H9 (cell line): ENCODE measurements at regions not wholly inside any gene's neighbourhood (a gene's known extent, or its start where the extent isn't known, plus 50 kb on each side); places are given as distances from the start of the nearest gene placed in this dataset.

Source experiments
- DNase-seq: peaks from one replicate; pipeline ENCODE4 v3.0.0-alpha.2; 2017
- H2AFZ ChIP-seq: one replicate; pipeline ENCODE4 v1.6.1; 2013; ENCODE audit warnings: mild to moderate bottlenecking, low read length, control low read depth, moderate library complexity
- H2AK5ac ChIP-seq: 2 replicates; pipeline ENCODE4 v1.6.1; 2013; ENCODE audit warnings: low read length, control low read depth, mixed read lengths; ENCODE audit not compliant: insufficient read length
- H2BK120ac ChIP-seq: one replicate; pipeline ENCODE4 v1.6.1; 2013; ENCODE audit warnings: low read depth, mild to moderate bottlenecking, low read length, control low read depth, inconsistent platforms; ENCODE audit not compliant: poor library complexity, severe bottlenecking
- H2BK12ac ChIP-seq: 2 replicates; pipeline ENCODE4 v1.6.1; 2013; ENCODE audit warnings: low read length, control low read depth, mixed read lengths, low read depth; ENCODE audit not compliant: insufficient read length
- H2BK15ac ChIP-seq: 2 replicates; pipeline ENCODE4 v1.6.1; 2013; ENCODE audit warnings: low read depth, low read length, control low read depth
- H2BK20ac ChIP-seq: one replicate; pipeline ENCODE4 v1.6.1; 2013; ENCODE audit warnings: low read depth, mild to moderate bottlenecking, low read length, control low read depth, inconsistent platforms; ENCODE audit not compliant: poor library complexity, severe bottlenecking
- H2BK5ac ChIP-seq: 2 replicates; pipeline ENCODE4 v1.6.1; 2013; ENCODE audit warnings: low read length, control low read depth, mixed read lengths; ENCODE audit not compliant: insufficient read length
- H3K14ac ChIP-seq: 2 replicates; pipeline ENCODE4 v1.6.1; 2013; ENCODE audit warnings: low read length, control low read depth; ENCODE audit not compliant: insufficient read depth
- H3K18ac ChIP-seq: 2 replicates; pipeline ENCODE4 v1.6.1; 2013; ENCODE audit warnings: low read depth, mild to moderate bottlenecking, mixed read lengths, low read length, control low read depth; ENCODE audit not compliant: insufficient read length
- H3K23ac ChIP-seq: 2 replicates; pipeline ENCODE4 v1.6.1; 2013; ENCODE audit warnings: low read length, control low read depth, mixed read lengths, low read depth; ENCODE audit not compliant: insufficient read length
- H3K23me2 ChIP-seq: 2 replicates; pipeline ENCODE4 v1.6.1; 2013; ENCODE audit warnings: low read depth, mild to moderate bottlenecking, mixed read lengths, low read length, control low read depth; ENCODE audit not compliant: insufficient read length, poor library complexity, severe bottlenecking
- H3K27ac ChIP-seq: 2 replicates; pipeline ENCODE4 v1.5.1; 2013; ENCODE audit warnings: low read length, control low read depth, mixed read lengths, low read depth; ENCODE audit not compliant: insufficient read length
- H3K27me3 ChIP-seq: 2 replicates; pipeline ENCODE4 v1.6.1; 2013; ENCODE audit warnings: low read length, control low read depth, inconsistent platforms; ENCODE audit not compliant: insufficient read depth
- H3K4ac ChIP-seq: 2 replicates; pipeline ENCODE4 v1.6.1; 2013; ENCODE audit warnings: low read depth, mild to moderate bottlenecking, control low read depth, inconsistent platforms, low read length, moderate library complexity
- H3K4me1 ChIP-seq: 2 replicates; pipeline ENCODE4 v1.6.1; 2013; ENCODE audit warnings: low read length, control low read depth, inconsistent platforms; ENCODE audit not compliant: insufficient read depth
- H3K4me2 ChIP-seq: 2 replicates; pipeline ENCODE4 v1.6.1; 2013; ENCODE audit warnings: low read length, control low read depth, mixed read lengths; ENCODE audit not compliant: insufficient read length, insufficient read depth
- H3K56ac ChIP-seq: 2 replicates; pipeline ENCODE4 v1.6.1; 2013; ENCODE audit warnings: low read depth, mild to moderate bottlenecking, mixed read lengths, low read length, control low read depth; ENCODE audit not compliant: insufficient read length
- H3K79me1 ChIP-seq: 2 replicates; pipeline ENCODE4 v1.6.1; 2013; ENCODE audit warnings: low read depth, mild to moderate bottlenecking, moderate library complexity, low read length, control low read depth, inconsistent platforms; ENCODE audit not compliant: insufficient read depth, poor library complexity, severe bottlenecking
- H3K79me2 ChIP-seq: 2 replicates; pipeline ENCODE4 v1.6.1; 2013; ENCODE audit warnings: low read length, control low read depth, inconsistent platforms; ENCODE audit not compliant: insufficient read depth
- H3K9ac ChIP-seq: 2 replicates; pipeline ENCODE4 v1.6.1; 2013; ENCODE audit warnings: low read length, control low read depth, mixed read lengths; ENCODE audit not compliant: insufficient read length; ENCODE audit errors: extremely low read depth
- H3K9me3 ChIP-seq: one replicate; pipeline ENCODE4 v1.6.1; 2013; ENCODE audit warnings: low read depth, low read length, inconsistent platforms; ENCODE audit not compliant: control insufficient read depth
- H3T11ph ChIP-seq: one replicate; pipeline ENCODE4 v1.6.1; 2013; ENCODE audit warnings: mild to moderate bottlenecking, low read length, control low read depth, inconsistent platforms
- H4K20me1 ChIP-seq: one replicate; pipeline ENCODE4 v1.6.1; 2013; ENCODE audit not compliant: control insufficient read depth, insufficient read length, insufficient read depth
- H4K5ac ChIP-seq: 2 replicates; pipeline ENCODE4 v1.6.1; 2013; ENCODE audit warnings: low read depth, mild to moderate bottlenecking, mixed read lengths, low read length, control low read depth; ENCODE audit not compliant: insufficient read length
- H4K8ac ChIP-seq: replicated peaks from 2 replicates; pipeline ENCODE4 v1.6.1; 2013; ENCODE audit warnings: low read length, control low read depth, mixed read lengths, low read depth; ENCODE audit not compliant: insufficient read length
- H4K91ac ChIP-seq: 2 replicates; pipeline ENCODE4 v1.6.1; 2013; ENCODE audit warnings: low read depth, mild to moderate bottlenecking, moderate library complexity, mixed read lengths, low read length, control low read depth; ENCODE audit not compliant: insufficient read length
- H3K27ac Mint-ChIP-seq, 3 experiments: 2 replicates in 2 of 3; 3 replicates in 1 of 3; pipeline ENCODE4 v1.8.0; 2020 to 2021; ENCODE audit warnings: mixed read lengths in 3 of 3, mild to moderate bottlenecking in 1 of 3, moderate library complexity in 1 of 3
- H3K27me3 Mint-ChIP-seq: 2 replicates; pipeline ENCODE4 v1.8.0; 2021; ENCODE audit warnings: low read depth, mild to moderate bottlenecking, moderate library complexity, mixed read lengths
- H3K36me3 Mint-ChIP-seq, 3 experiments: 2 replicates in 2 of 3; 3 replicates in 1 of 3; pipeline ENCODE4 v1.8.0; 2020 to 2021; ENCODE audit warnings: low read depth in 3 of 3, mixed read lengths in 3 of 3; ENCODE audit not compliant: insufficient read depth in 1 of 3
- H3K4me1 Mint-ChIP-seq, 2 experiments: 2 replicates each; pipeline ENCODE4 v1.8.0; 2020; ENCODE audit warnings: mixed read lengths in 2 of 2
- H3K4me3 Mint-ChIP-seq, 2 experiments: 2 replicates in 1 of 2; 3 replicates in 1 of 2; pipeline ENCODE4 v1.8.0; 2020 to 2021; ENCODE audit warnings: mild to moderate bottlenecking in 2 of 2, mixed read lengths in 2 of 2, moderate library complexity in 1 of 2
- H3K9me3 Mint-ChIP-seq, 2 experiments: 2 replicates in 1 of 2; 3 replicates in 1 of 2; pipeline ENCODE4 v1.8.0; 2020; ENCODE audit warnings: mild to moderate bottlenecking in 2 of 2, mixed read lengths in 2 of 2, moderate library complexity in 1 of 2
- TF ChIP-seq, protein P1 (sequence below): fragments of 200-600 bp; sonication (generic); conservative IDR thresholded peaks from 3 replicates; pipeline ENCODE4 v1.8.0; 2021; ENCODE audit warnings: antibody characterized with exemption, mild to moderate bottlenecking

DNA sequence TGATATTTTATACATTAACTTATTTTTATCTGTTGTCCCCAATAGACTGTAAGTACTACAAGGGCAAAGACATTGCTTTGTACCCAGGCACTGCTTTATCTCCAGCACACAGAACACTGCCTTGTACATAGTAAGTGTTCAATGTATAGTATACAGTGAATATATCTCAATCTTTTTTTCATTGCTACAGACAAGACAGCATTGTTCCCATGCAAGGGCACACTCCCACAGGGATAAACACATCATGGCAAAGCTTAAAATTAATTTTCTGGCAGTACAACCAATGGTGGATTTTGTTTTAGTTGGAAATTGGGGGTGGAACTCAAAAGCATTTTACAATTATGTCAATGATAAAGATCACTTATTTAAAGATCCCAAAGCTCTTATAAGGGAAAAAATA lies 112.3 kb upstream of the EEA1 start:
- H4K5ac ChIP-seq, result no peak overlapping the region
- no peak overlapping the region for H3K9ac ChIP-seq
- Mint-ChIP-seq H3K27ac (no peak overlapping the region), H3K4me1 (peaks cover 0 to 2% of the 10 kb centered on the region in 2 experiments; a peak in 1 of 4 replicates), H3K9me3 (no peaks in the 10 kb centered on the region), H3K4me3 (no peak overlapping the region), H3K27me3 (no peaks in the 10 kb centered on the region), H3K36me3 (peaks cover 0 to 1% (median 0%) of the 10 kb centered on the region in 3 experiments; a peak in 2 of 7 replicates)
- H3T11ph ChIP-seq, result no peak overlapping the region
- H2BK12ac ChIP-seq, result no peak overlapping the region
- no peak overlapping the region for H2BK15ac ChIP-seq
- H2AK5ac ChIP-seq, result no peak overlapping the region
- H3K4ac ChIP-seq, result no peak overlapping the region
- no peak overlapping the region for H3K23ac ChIP-seq
- H3K79me1 ChIP-seq, result no peaks in the 10 kb centered on the region
- H2BK20ac ChIP-seq, result no peak overlapping the region
- no peak overlapping the region for H4K8ac ChIP-seq
- H4K20me1 ChIP-seq, result no peaks in the 10 kb centered on the region
- no peak overlapping the region for H3K56ac ChIP-seq
- TF ChIP-seq, protein P1, sequence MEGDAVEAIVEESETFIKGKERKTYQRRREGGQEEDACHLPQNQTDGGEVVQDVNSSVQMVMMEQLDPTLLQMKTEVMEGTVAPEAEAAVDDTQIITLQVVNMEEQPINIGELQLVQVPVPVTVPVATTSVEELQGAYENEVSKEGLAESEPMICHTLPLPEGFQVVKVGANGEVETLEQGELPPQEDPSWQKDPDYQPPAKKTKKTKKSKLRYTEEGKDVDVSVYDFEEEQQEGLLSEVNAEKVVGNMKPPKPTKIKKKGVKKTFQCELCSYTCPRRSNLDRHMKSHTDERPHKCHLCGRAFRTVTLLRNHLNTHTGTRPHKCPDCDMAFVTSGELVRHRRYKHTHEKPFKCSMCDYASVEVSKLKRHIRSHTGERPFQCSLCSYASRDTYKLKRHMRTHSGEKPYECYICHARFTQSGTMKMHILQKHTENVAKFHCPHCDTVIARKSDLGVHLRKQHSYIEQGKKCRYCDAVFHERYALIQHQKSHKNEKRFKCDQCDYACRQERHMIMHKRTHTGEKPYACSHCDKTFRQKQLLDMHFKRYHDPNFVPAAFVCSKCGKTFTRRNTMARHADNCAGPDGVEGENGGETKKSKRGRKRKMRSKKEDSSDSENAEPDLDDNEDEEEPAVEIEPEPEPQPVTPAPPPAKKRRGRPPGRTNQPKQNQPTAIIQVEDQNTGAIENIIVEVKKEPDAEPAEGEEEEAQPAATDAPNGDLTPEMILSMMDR, result no peak
- no peak overlapping the region for H3K4me2 ChIP-seq
- no peak overlapping the region for H3K27ac ChIP-seq
- H3K14ac ChIP-seq, result no peak overlapping the region
- H3K9me3 ChIP-seq, result no peaks in the 10 kb centered on the region
- H2AFZ ChIP-seq, result no peak overlapping the region
- DNase-seq, result no peak
- no peaks in the 10 kb centered on the region for H3K4me1 ChIP-seq
- no peaks in the 10 kb centered on the region for H3K23me2 ChIP-seq
- no peak overlapping the region for H2BK120ac ChIP-seq
- H3K27me3 ChIP-seq, result no peaks in the 10 kb centered on the region
- H3K79me2 ChIP-seq, result no peaks in the 10 kb centered on the region
- no peak overlapping the region for H4K91ac ChIP-seq
- no peak overlapping the region for H2BK5ac ChIP-seq
- H3K18ac ChIP-seq, result no peak overlapping the region
